CD14-positive monocyte (primary cell): ENCODE measurements at regions not wholly inside any gene's neighbourhood (a gene's known extent, or its start where the extent isn't known, plus 50 kb on each side); places are given as distances from the start of the nearest gene placed in this dataset.

Experiments used
- DNase-seq, 3 donors: peaks; one replicate each; pipeline ENCODE4 v3.0.0-alpha.2; 2011 to 2022
- H2AFZ ChIP-seq: 2 replicates; pipeline ENCODE4 v1.6.0; 2012; ENCODE audit warnings: mild to moderate bottlenecking, low read depth, low read length, inconsistent platforms; ENCODE audit not compliant: insufficient read depth, poor library complexity, severe bottlenecking
- H3K27ac ChIP-seq, 2 donors: 1 replicate in 1 of 2; 2 replicates in 1 of 2; pipeline ENCODE4 v1.5.1; 2012 to 2013; ENCODE audit warnings: low read length in 2 of 2, control low read depth in 1 of 2, inconsistent platforms in 1 of 2, low read depth in 1 of 2, mild to moderate bottlenecking in 1 of 2
- H3K27me3 ChIP-seq, 2 donors: one replicate each; pipeline versions ENCODE4 v1.6.0 to v1.6.1; 2011 to 2013; ENCODE audit warnings: low read length in 2 of 2; ENCODE audit not compliant: control insufficient read depth in 2 of 2, insufficient read depth in 2 of 2
- H3K36me3 ChIP-seq, 2 donors: replicated peaks in 1 of 2; 1 replicate in 1 of 2; 2 replicates in 1 of 2; pipeline versions ENCODE4 v1.5.1 to v1.6.1; 2012 to 2013; ENCODE audit warnings: low read length in 2 of 2, control low read depth in 1 of 2, inconsistent platforms in 1 of 2, mild to moderate bottlenecking in 1 of 2; ENCODE audit not compliant: insufficient read depth in 2 of 2, control insufficient read depth in 1 of 2
- H3K4me1 ChIP-seq, 2 donors: 1 replicate in 1 of 2; 2 replicates in 1 of 2; pipeline versions ENCODE4 v1.5.1 to v1.6.1; 2012 to 2013; ENCODE audit warnings: low read length in 2 of 2, control low read depth in 1 of 2, inconsistent platforms in 1 of 2, mild to moderate bottlenecking in 1 of 2, moderate library complexity in 1 of 2; ENCODE audit not compliant: insufficient read depth in 2 of 2, control insufficient read depth in 1 of 2
- H3K4me2 ChIP-seq: replicated peaks from 2 replicates; pipeline ENCODE3; 2012; ENCODE audit warnings: low read length, moderate library complexity, mild to moderate bottlenecking; ENCODE audit not compliant: poor library complexity, severe bottlenecking; ENCODE audit errors: extremely low read depth
- H3K4me3 ChIP-seq, 3 experiments: fragments of 200-600 bp in 1 of 3; sonication (generic) in 1 of 3; replicated peaks in 1 of 3; 1 replicate in 2 of 3; 2 replicates in 1 of 3; pipeline ENCODE4 v1.5.1; 2011 to 2013; ENCODE audit warnings: low read length in 3 of 3, mild to moderate bottlenecking in 3 of 3, control low read depth in 2 of 3, low read depth in 2 of 3, inconsistent platforms in 1 of 3, moderate library complexity in 1 of 3
- H3K79me2 ChIP-seq: 2 replicates; pipeline ENCODE4 v1.6.0; 2012; ENCODE audit warnings: mild to moderate bottlenecking, control low read depth, inconsistent platforms, low read length, moderate library complexity; ENCODE audit not compliant: insufficient read depth
- H3K9ac ChIP-seq: 2 replicates; pipeline ENCODE4 v1.6.0; 2017; ENCODE audit warnings: low read length, mild to moderate bottlenecking; ENCODE audit not compliant: insufficient read depth, poor library complexity, severe bottlenecking
- H3K9me3 ChIP-seq, 2 donors: replicated peaks in 1 of 2; 1 replicate in 1 of 2; 2 replicates in 1 of 2; pipeline versions ENCODE4 v1.5.1 to v1.6.1; 2012 to 2013; ENCODE audit warnings: low read length in 2 of 2, control low read depth in 1 of 2; ENCODE audit not compliant: control insufficient read depth in 1 of 2, insufficient read depth in 1 of 2
- H4K20me1 ChIP-seq: 2 replicates; pipeline ENCODE4 v1.6.0; 2012; ENCODE audit warnings: mild to moderate bottlenecking, low read length, control low read depth, moderate library complexity; ENCODE audit not compliant: insufficient read depth
- H3K27ac Mint-ChIP-seq, 7 donors: one replicate each; pipeline ENCODE4 v1.8.0; 2020; ENCODE audit warnings: mild to moderate bottlenecking in 7 of 7, mixed read lengths in 7 of 7, moderate library complexity in 6 of 7, inconsistent platforms in 2 of 7
- H3K27me3 Mint-ChIP-seq, 3 donors: one replicate each; pipeline ENCODE4 v1.8.0; 2021 to 2022; ENCODE audit warnings: low read depth in 3 of 3, mild to moderate bottlenecking in 3 of 3, mixed read lengths in 3 of 3, moderate library complexity in 3 of 3, inconsistent platforms in 1 of 3
- H3K36me3 Mint-ChIP-seq, 2 donors: one replicate each; pipeline ENCODE4 v1.8.0; 2020; ENCODE audit warnings: mixed read lengths in 2 of 2, inconsistent platforms in 1 of 2, mild to moderate bottlenecking in 1 of 2
- H3K4me1 Mint-ChIP-seq: one replicate; pipeline ENCODE4 v1.8.0; 2020; ENCODE audit warnings: mild to moderate bottlenecking, mixed read lengths
- H3K4me3 Mint-ChIP-seq, 2 donors: one replicate each; pipeline ENCODE4 v1.8.0; 2020; ENCODE audit warnings: mild to moderate bottlenecking in 2 of 2, mixed read lengths in 2 of 2, moderate library complexity in 1 of 2
- H3K9me3 Mint-ChIP-seq, 7 donors: one replicate each; pipeline ENCODE4 v1.8.0; 2020 to 2022; ENCODE audit warnings: mixed read lengths in 7 of 7, mild to moderate bottlenecking in 6 of 7, moderate library complexity in 6 of 7, inconsistent platforms in 2 of 7
- WGBS: methylation state at CpG from one replicate; pipeline ENCODE4 v1.1.5; 2013; ENCODE audit warnings: missing lambda C conversion rate; ENCODE audit not compliant: insufficient coverage; 5-methylcytosine and 5-hydroxymethylcytosine counted together
- intact Hi-C, 2 donors: fragments of 100-400 bp; cut with micrococcal nuclease; formaldehyde crosslinking; loops; one replicate each; pipeline versions ENCODE4 v1.15.0 to v1.15.1; 2023
- TF ChIP-seq, protein P1 (sequence below): fragments of 200-600 bp; IDR thresholded peaks from one replicate; pipeline ENCODE4 v1.8.0; 2022; ENCODE audit warnings: antibody characterized with exemption, mild to moderate bottlenecking

DNA sequence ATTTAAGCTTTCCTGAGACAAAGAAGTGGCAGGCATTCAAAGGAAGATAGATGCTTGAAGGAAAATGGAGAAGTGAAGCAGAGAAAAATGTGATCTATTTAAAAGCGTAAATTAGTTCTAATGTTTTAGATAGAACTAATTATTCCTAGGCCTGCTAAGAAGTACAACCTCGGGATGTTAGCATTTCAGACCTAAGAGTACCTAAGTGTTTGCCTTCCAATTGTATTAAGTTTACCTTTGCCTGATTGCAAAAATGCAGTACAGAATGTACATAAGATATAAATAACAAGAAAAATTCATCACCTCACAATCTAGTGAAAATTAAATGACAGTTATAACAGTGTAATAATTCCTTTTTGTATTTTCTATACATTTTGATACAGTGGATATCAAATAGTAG, 71.1 kb upstream of the HNMT start:
- H3K4me3 ChIP-seq, result no peak overlapping the region
- H4K20me1 ChIP-seq, result no peaks in the 10 kb centered on the region
- no peak overlapping the region for H2AFZ ChIP-seq
- H3K9me3 Mint-ChIP-seq, result peaks cover 0 to 2% (median 0%) of the 10 kb centered on the region in 7 donors
- H3K36me3 ChIP-seq, result no peaks in the 10 kb centered on the region
- no peaks in the 10 kb centered on the region for H3K4me1 Mint-ChIP-seq
- H3K27me3 Mint-ChIP-seq, result peaks cover 1 to 3% (median 2%) of the 10 kb centered on the region in 3 donors
- intact Hi-C loops, result no loop called here
- no CpG with 5 or more reads among the region's 2 CpGs for WGBS
- TF ChIP-seq, protein P1, sequence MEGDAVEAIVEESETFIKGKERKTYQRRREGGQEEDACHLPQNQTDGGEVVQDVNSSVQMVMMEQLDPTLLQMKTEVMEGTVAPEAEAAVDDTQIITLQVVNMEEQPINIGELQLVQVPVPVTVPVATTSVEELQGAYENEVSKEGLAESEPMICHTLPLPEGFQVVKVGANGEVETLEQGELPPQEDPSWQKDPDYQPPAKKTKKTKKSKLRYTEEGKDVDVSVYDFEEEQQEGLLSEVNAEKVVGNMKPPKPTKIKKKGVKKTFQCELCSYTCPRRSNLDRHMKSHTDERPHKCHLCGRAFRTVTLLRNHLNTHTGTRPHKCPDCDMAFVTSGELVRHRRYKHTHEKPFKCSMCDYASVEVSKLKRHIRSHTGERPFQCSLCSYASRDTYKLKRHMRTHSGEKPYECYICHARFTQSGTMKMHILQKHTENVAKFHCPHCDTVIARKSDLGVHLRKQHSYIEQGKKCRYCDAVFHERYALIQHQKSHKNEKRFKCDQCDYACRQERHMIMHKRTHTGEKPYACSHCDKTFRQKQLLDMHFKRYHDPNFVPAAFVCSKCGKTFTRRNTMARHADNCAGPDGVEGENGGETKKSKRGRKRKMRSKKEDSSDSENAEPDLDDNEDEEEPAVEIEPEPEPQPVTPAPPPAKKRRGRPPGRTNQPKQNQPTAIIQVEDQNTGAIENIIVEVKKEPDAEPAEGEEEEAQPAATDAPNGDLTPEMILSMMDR, result no peak
- no peaks in the 10 kb centered on the region for H3K36me3 Mint-ChIP-seq
- no peak overlapping the region for H3K27ac ChIP-seq
- no peaks in the 10 kb centered on the region for H3K4me1 ChIP-seq
- H3K4me3 Mint-ChIP-seq, result no peak overlapping the region
- no peak overlapping the region for H3K27ac Mint-ChIP-seq
- no peak overlapping the region for H3K4me2 ChIP-seq
- no peak overlapping the region for H3K9ac ChIP-seq
- no peak for DNase-seq
- H3K9me3 ChIP-seq, result no peaks in the 10 kb centered on the region
- H3K79me2 ChIP-seq, result no peaks in the 10 kb centered on the region
- no peaks in the 10 kb centered on the region for H3K27me3 ChIP-seq

DNA sequence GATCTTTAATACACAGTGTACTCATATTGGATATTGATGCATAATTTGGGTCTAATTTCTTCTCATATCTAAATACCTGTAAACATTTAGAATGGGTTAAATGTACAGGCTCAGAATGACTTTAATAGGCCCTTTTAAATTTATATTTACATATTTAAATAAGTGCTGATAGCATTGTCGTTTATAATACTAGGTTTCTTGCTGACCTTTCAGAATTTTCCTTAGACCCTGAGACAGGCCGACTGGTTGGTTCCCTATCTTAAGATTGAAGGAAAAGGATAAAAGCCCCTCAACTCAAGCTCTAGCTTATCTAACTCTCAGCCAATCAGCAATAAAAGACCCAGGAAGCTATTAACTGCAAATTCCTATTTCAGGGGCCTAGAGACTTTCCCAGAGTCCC, 67.8 kb upstream of the HNMT start:
- Mint-ChIP-seq H3K9me3 (peaks cover 0 to 2% (median 0%) of the 10 kb centered on the region in 7 donors), H3K36me3 (no peaks in the 10 kb centered on the region), H3K27ac (no peak overlapping the region), H3K4me1 (no peaks in the 10 kb centered on the region), H3K4me3 (no peak overlapping the region), H3K27me3 (peaks cover 0 to 3% (median 2%) of the 10 kb centered on the region in 3 donors)
- Histone ChIP-seq H4K20me1 (no peaks in the 10 kb centered on the region), H3K79me2 (no peaks in the 10 kb centered on the region), H3K4me1 (no peaks in the 10 kb centered on the region), H3K9ac (no peak overlapping the region), H2AFZ (no peak overlapping the region), H3K9me3 (no peaks in the 10 kb centered on the region), H3K27ac (no peak overlapping the region), H3K27me3 (peaks cover 0 to under 1% of the 10 kb centered on the region in 2 donors), H3K4me2 (no peak overlapping the region), H3K4me3 (no peak overlapping the region), H3K36me3 (no peaks in the 10 kb centered on the region)
- intact Hi-C loops, result no loop called here
- TF ChIP-seq, protein P1, result no peak
- WGBS, result no CpG with 5 or more reads among the region's 2 CpGs
- DNase-seq, result no peak
